ENCODE measurements at regions not wholly inside any gene's neighbourhood (a gene's known extent, or its start where the extent isn't known, plus 50 kb on each side); places are given as distances from the start of the nearest gene placed in this dataset.

GRCh38 chr13:111521691-111522229 lies 201.3 kb downstream of the TEX29 start:
- no peaks in the 10 kb centered on the region for H3K36me3 Mint-ChIP-seq
- H3K4me1 Mint-ChIP-seq, result peaks cover 3% of the 10 kb centered on the region; the same call in 1 of the 2 replicates
- TF ChIP-seq FOXP4 (CRISPR knock-in tag; IDR thresholded peaks at IDR 0.05) (no peak), ZBTB43 (CRISPR knock-in tag; IDR thresholded peaks at IDR 0.05) (no peak), ZNF532 (CRISPR knock-in tag; IDR thresholded peaks at IDR 0.05; ENCODE audit: borderline replicate concordance) (no peak), ATF2 (CRISPR knock-in tag; IDR thresholded peaks at IDR 0.05; ENCODE audit: borderline replicate concordance, low read depth) (no peak), SP1 (CRISPR knock-in tag; conservative IDR thresholded peaks at IDR 0.05) (no peak), NR2C2 (CRISPR knock-in tag; IDR thresholded peaks at IDR 0.05) (no peak), ZNF121 (CRISPR knock-in tag; IDR thresholded peaks at IDR 0.05) (no peak), ZNF416 (CRISPR knock-in tag; IDR thresholded peaks at IDR 0.05) (no peak)
- H3K27ac Mint-ChIP-seq, result no peak overlapping the region
- H3K9me3 Mint-ChIP-seq, result no peaks in the 10 kb centered on the region
- ATAC-seq (no peak), DNase-seq (ENCODE audit: low spot score) (no peak)
- ChIA-PET POLR2A (no interaction called here), CTCF (interaction anchor here (0.9 to 1.1 kb wide), 2 partner anchors 17 to 48 kb away, joined by 3 to 5 read pairs; no protein-coding TSS in a partner anchor)
- no peaks in the 10 kb centered on the region for H3K27me3 Mint-ChIP-seq (ENCODE audit: low read depth)
- H3K4me3 Mint-ChIP-seq, result no peak overlapping the region

- ChIA-PET CTCF (no interaction called here), POLR2A (no interaction called here)
- DNase-seq (ENCODE audit: low spot score) (no peak), ATAC-seq (no peak)
- Mint-ChIP-seq H3K4me3 (no peak overlapping the region), H3K27me3 (ENCODE audit: low read depth) (peaks cover 9% of the 10 kb centered on the region), H3K9me3 (0 out of 2 replicates have a peak, but pooled peaks cover 3% of the 10 kb centered on the region), H3K27ac (no peak overlapping the region), H3K4me1 (peaks cover 16% of the 10 kb centered on the region), H3K36me3 (no peaks in the 10 kb centered on the region)
- no peak for TF ChIP-seq ARID4B (CRISPR knock-in tag; IDR thresholded peaks at IDR 0.05; ENCODE audit: borderline replicate concordance)
- TF ChIP-seq PRDM15 (CRISPR knock-in tag; IDR thresholded peaks at IDR 0.05), result no peak
- TF ChIP-seq SOX15 (CRISPR knock-in tag; IDR thresholded peaks at IDR 0.05), result no peak
- no peak for TF ChIP-seq HMGXB4 (CRISPR knock-in tag; IDR thresholded peaks at IDR 0.05)
Measured at GRCh38 chr13:111525320-111526118, 205.1 kb downstream of the TEX29 start.

Measured in WTC11 (cell line).